ENCODE measurements at regions not wholly inside any gene's neighbourhood (a gene's known extent, or its start where the extent isn't known, plus 50 kb on each side); places are given as distances from the start of the nearest gene placed in this dataset.

DNA sequence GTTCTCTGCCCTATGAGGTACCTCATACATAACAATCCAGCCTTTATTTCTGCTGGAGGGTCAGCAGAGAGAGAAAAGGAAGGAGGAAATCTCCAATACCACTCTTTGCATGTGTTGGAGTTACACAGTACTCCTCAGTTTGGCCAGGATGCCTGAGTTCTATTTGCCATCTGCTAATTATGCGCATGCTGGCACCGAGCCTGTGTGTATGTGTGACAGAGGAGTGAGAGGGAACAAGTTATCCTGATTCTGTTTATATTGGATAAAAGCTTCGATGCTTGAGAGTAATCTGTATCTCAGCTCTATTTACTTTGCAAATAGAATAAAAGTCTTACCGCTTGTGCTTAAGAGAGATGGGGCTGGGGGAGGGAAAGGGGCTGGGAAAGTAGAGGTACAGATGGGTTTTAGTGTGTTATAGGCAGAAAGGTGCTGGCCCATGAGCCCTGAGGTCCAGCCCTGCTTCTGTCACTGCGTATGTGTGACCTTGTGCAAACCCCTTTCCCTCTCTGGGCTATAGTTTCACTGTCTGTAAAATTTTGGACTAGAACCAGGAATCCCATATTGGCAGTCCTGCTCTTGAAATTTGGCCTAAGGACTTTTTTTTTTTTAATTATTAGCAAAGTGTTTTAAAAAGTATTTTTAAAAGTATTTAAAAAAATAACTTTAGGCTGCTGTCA, 54.5 kb upstream of the PLXNA2 start:
- no peak for DNase-seq (ENCODE audit: low read depth)
- no peak overlapping the region for H3K4me3 ChIP-seq (replicated peaks; ENCODE audit: low read depth, low read length)
- TF ChIP-seq, protein P1, sequence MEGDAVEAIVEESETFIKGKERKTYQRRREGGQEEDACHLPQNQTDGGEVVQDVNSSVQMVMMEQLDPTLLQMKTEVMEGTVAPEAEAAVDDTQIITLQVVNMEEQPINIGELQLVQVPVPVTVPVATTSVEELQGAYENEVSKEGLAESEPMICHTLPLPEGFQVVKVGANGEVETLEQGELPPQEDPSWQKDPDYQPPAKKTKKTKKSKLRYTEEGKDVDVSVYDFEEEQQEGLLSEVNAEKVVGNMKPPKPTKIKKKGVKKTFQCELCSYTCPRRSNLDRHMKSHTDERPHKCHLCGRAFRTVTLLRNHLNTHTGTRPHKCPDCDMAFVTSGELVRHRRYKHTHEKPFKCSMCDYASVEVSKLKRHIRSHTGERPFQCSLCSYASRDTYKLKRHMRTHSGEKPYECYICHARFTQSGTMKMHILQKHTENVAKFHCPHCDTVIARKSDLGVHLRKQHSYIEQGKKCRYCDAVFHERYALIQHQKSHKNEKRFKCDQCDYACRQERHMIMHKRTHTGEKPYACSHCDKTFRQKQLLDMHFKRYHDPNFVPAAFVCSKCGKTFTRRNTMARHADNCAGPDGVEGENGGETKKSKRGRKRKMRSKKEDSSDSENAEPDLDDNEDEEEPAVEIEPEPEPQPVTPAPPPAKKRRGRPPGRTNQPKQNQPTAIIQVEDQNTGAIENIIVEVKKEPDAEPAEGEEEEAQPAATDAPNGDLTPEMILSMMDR (IDR thresholded peaks at IDR 0.05; ENCODE audit: low read length, missing control alignments): no peak

DNA sequence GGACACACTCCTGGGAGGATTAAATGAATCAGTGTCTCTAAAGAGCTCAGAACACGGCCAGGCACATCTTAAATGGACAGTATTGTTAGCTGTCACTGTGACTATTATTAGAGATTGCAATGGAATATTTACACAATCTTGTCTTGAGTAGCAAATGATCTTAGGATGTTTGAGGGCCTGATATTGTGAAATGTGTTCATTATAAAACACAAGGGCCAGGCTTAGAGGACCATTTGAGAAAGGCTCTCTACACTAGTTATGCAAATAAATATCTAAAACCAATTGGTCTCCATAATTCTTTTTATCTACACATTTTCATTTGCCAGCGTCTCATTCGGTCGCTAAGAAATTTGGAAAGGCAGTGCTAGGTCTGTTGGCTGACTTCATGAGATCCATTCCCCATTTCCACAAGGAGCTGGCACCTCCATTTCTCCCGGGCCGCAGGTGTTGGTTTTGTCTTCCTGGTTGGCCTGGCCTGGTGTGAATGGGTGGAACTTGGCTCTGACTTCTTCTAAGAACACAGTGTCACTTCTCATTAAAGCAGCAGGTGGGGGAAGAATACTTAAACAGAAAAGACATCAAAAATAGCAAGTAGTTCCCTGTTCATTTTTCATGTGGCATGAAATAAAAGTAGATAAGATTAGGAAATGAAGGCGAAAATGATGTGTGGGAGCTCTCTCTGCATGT, 56.0 kb upstream of the PLXNA2 start:
- no peak overlapping the region for H3K4me3 ChIP-seq (replicated peaks; ENCODE audit: low read depth, low read length)
- TF ChIP-seq, protein P1 (IDR thresholded peaks at IDR 0.05; ENCODE audit: low read length, missing control alignments): no peak

DNA sequence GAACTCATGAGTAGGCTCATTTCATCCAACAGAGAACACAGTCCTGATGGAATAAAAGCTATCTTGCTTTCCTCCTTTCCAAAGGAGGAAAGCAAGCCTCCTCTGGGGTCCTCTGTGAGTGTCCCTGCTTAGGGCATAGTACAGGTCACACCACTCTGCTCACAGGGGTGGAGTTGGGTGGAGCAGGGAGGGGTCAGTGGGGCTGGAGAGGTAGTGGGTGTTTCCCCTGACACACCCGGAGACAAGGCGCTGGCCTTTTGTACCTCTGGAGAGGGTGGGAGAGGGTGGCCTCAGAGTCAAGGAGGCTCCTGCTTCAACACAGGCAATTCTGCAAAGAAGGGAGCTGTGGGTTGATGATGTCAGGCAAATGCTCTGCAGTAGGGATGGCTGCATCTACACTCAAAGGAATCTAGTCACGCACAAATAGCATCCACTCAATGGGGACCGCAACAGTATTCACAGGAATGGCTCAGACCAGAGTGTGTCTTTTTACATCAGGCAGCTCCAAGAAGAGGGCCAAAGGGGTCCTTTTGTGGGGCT, 58.6 kb upstream of the PLXNA2 start:
- TF ChIP-seq, protein P1 (IDR thresholded peaks at IDR 0.05; ENCODE audit: low read length, missing control alignments): no peak
- H3K4me3 ChIP-seq (replicated peaks; ENCODE audit: low read depth, low read length): no peak overlapping the region
- DNase-seq (ENCODE audit: low read depth): no peak

More for the DNA sequence above, 56.0 kb upstream of the PLXNA2 start:
- no peak for DNase-seq (ENCODE audit: low read depth)

DNA sequence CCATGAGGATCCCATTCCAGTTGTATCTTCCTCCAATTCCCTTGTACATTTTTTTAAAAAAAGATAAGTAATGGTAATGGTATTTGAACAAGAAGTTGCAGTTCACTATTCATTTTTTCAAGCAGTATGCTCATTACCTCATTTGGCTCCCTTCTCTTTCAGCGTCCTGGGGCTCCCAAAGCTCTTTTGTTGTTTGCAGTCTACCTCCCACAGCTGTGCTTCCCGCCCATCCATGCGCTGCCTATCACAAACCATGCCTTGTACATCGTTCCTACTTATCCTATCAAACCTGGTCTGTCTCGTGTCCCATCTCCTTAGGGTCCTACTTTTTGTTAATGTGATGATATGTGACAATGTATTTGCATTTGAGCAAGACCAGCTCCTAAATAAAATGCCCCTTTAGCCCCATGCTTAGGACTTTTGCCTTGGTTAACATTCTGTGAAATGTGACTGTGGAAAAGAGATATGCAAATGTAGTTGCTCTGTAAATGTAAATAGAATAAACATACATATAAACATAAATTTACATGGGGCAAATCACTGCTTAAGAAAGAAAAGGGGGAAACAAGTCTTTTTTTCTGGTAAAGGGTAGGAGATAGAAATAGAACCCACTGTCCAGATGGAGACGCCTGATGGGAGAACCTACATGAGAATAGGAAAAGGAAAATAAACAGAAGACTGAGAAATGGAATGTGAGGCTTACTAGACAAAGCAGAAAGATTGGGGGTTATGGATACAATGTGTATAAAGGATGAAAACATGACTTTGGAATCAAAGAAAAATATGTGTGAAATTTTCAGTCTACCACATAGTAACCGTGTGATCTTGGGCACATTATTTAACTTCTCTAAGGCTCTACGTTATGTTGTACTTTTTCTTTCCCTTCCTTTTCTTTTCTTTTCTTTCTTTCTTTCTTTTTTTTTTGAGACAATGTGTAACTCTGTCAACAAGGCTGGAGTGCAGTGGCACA, 59.8 kb upstream of the PLXNA2 start:
- TF ChIP-seq, protein P1 (IDR thresholded peaks at IDR 0.05; ENCODE audit: low read length, missing control alignments): no peak
- no peak overlapping the region for H3K4me3 ChIP-seq (replicated peaks; ENCODE audit: low read depth, low read length)
- no peak for DNase-seq (ENCODE audit: low read depth)

DNA sequence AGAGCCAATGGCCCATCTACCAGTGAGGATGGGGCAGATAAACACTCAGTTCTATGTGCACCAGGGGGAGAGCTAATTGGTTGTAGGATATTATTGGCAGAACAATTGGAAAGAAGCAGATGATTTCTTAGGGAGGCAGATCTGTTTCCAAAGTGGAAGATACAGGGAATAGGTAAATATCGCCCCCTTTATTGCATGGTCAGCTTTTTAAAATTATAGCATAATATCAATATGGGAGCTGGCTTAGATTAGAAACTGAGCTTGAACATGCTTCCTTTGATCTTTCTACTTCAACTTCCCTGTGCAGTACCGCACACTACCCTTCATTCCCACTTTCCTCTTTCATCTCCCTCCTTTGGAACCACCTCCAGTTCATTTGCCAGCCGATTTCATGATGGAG, 64.0 kb upstream of the PLXNA2 start:
- TF ChIP-seq, protein P1 (IDR thresholded peaks at IDR 0.05; ENCODE audit: low read length, missing control alignments): no peak
- H3K4me3 ChIP-seq (replicated peaks; ENCODE audit: low read depth, low read length): no peak overlapping the region
- DNase-seq (ENCODE audit: low read depth): no peak

DNA sequence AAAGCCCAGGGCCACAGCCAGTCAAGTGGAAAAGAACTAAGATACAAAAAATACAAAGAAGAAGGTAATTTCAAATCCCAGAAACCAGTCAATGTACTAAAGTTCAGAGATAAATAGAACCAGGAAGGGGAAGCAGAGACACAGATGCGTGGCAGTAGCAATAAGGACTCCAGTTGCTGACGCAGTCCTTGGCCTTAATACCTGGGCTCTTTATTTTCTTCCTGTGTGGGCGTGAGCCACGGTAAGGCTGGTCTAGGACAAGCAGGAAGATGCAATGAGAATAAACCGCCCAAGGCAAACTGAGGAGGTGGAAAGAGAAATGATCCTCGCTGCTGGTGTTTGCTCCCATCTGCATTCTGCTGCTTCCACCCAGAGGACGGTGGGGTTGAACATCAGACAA, 65.6 kb upstream of the PLXNA2 start:
- TF ChIP-seq, protein P1 (IDR thresholded peaks at IDR 0.05; ENCODE audit: low read length, missing control alignments): no peak
- DNase-seq (ENCODE audit: low read depth): no peak
- H3K4me3 ChIP-seq (replicated peaks; ENCODE audit: low read depth, low read length): no peak overlapping the region

Data from fibroblast of pulmonary artery (primary cell).